Type B pancreatic cell (in vitro differentiated cells): ENCODE measurements at regions not wholly inside any gene's neighbourhood (a gene's known extent, or its start where the extent isn't known, plus 50 kb on each side); places are given as distances from the start of the nearest gene placed in this dataset.

ENCODE experiments used
- DNase-seq: peaks from one replicate; pipeline ENCODE4 v3.0.0; 2021; ENCODE audit warnings: mixed read lengths; ENCODE audit not compliant: unreplicated experiment; ENCODE audit errors: extremely low spot score
- H3K27ac Mint-ChIP-seq: 2 replicates; pipeline ENCODE4 v1.8.0; 2021; ENCODE audit warnings: mild to moderate bottlenecking, mixed read lengths
- H3K27me3 Mint-ChIP-seq: 2 replicates; pipeline ENCODE4 v1.8.0; 2021; ENCODE audit warnings: mixed read lengths
- H3K36me3 Mint-ChIP-seq: 2 replicates; pipeline ENCODE4 v1.8.0; 2021; ENCODE audit warnings: mixed read lengths
- H3K4me1 Mint-ChIP-seq: one replicate; pipeline ENCODE4 v1.8.0; 2021; ENCODE audit warnings: mixed read lengths; ENCODE audit not compliant: unreplicated experiment
- H3K4me3 Mint-ChIP-seq: 2 replicates; pipeline ENCODE4 v1.8.0; 2021; ENCODE audit warnings: mild to moderate bottlenecking, mixed read lengths
- H3K9me3 Mint-ChIP-seq: 2 replicates; pipeline ENCODE4 v1.8.0; 2021; ENCODE audit warnings: mixed read lengths
- TF ChIP-seq, protein P1 (sequence below): fragments of 200-600 bp; sonication (generic); conservative IDR thresholded peaks from 2 replicates; pipeline ENCODE4 v1.5.0; 2021; ENCODE audit warnings: antibody characterized with exemption, mild to moderate bottlenecking

- Mint-ChIP-seq H3K4me1 (no peaks in the 10 kb centered on the region), H3K36me3 (no peaks in the 10 kb centered on the region), H3K4me3 (no peak overlapping the region), H3K27ac (no peak overlapping the region), H3K27me3 (peaks cover 24% of the 10 kb centered on the region), H3K9me3 (no peaks in the 10 kb centered on the region)
- TF ChIP-seq, protein P1, sequence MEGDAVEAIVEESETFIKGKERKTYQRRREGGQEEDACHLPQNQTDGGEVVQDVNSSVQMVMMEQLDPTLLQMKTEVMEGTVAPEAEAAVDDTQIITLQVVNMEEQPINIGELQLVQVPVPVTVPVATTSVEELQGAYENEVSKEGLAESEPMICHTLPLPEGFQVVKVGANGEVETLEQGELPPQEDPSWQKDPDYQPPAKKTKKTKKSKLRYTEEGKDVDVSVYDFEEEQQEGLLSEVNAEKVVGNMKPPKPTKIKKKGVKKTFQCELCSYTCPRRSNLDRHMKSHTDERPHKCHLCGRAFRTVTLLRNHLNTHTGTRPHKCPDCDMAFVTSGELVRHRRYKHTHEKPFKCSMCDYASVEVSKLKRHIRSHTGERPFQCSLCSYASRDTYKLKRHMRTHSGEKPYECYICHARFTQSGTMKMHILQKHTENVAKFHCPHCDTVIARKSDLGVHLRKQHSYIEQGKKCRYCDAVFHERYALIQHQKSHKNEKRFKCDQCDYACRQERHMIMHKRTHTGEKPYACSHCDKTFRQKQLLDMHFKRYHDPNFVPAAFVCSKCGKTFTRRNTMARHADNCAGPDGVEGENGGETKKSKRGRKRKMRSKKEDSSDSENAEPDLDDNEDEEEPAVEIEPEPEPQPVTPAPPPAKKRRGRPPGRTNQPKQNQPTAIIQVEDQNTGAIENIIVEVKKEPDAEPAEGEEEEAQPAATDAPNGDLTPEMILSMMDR: no peak
- no peak for DNase-seq
Measured at GRCh38 chr10:14456218-14456869, 125.6 kb upstream of the FRMD4A start.

GRCh38 chr10:14454629-14455028, 123.9 kb upstream of the FRMD4A start:
- H3K36me3 Mint-ChIP-seq: no peaks in the 10 kb centered on the region
- no peaks in the 10 kb centered on the region for H3K9me3 Mint-ChIP-seq
- TF ChIP-seq, protein P1: no peak
- H3K4me1 Mint-ChIP-seq: no peaks in the 10 kb centered on the region
- no peak for DNase-seq
- H3K27me3 Mint-ChIP-seq: peaks cover 21% of the 10 kb centered on the region
- H3K4me3 Mint-ChIP-seq: no peak overlapping the region
- H3K27ac Mint-ChIP-seq: no peak overlapping the region

GRCh38 chr10:14454206-14454605, 123.5 kb upstream of the FRMD4A start:
- Mint-ChIP-seq H3K27ac (no peak overlapping the region), H3K27me3 (peaks cover 21% of the 10 kb centered on the region), H3K36me3 (no peaks in the 10 kb centered on the region), H3K4me3 (no peak overlapping the region), H3K9me3 (no peaks in the 10 kb centered on the region), H3K4me1 (no peaks in the 10 kb centered on the region)
- no peak for DNase-seq
- TF ChIP-seq, protein P1: no peak

DNA sequence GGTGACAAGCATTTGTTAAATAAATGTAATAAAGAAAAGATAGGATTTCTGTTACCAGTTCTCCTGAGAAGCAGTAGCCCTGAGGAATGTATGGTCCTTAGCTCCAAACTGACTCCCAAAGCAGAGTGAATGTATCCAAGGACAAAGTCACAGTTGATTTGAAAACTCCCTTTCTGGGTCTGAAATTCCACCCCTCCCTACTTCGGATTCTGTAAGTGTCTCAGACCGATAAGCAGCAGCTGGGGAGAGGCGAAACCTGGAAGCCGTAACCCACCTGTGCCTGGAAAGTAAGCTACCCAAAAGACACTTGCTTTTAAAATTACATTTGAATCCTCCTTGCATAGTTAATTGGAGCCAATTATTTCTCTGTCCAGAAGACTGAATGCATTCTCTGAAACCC, 122.9 kb upstream of the FRMD4A start:
- TF ChIP-seq, protein P1: no peak
- Mint-ChIP-seq H3K36me3 (no peaks in the 10 kb centered on the region), H3K4me1 (no peaks in the 10 kb centered on the region), H3K9me3 (no peaks in the 10 kb centered on the region), H3K4me3 (no peak overlapping the region), H3K27ac (no peak overlapping the region), H3K27me3 (peaks cover 21% of the 10 kb centered on the region)
- DNase-seq: no peak

DNA sequence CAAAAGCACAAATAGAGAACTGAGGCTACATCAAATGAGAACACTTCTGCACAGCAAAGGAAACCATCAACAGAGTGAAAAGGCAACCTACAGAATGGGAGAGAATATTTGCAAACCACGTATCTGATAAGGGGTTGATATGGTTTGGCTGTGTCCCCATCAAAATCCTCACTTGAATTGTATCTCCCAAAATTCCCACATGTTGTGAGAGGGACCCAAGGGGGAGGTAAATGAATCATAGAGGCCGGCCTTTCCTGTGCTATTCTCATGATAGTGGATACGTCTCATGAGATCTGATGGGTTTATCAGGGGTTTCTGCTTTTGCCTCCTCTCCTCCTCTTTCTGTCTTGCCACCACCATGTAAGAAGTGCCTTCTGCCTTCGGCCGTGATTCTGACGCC, 120.6 kb upstream of the FRMD4A start:
- TF ChIP-seq, protein P1: no peak
- Mint-ChIP-seq H3K36me3 (no peaks in the 10 kb centered on the region), H3K27ac (no peak overlapping the region), H3K9me3 (no peaks in the 10 kb centered on the region), H3K4me1 (no peaks in the 10 kb centered on the region), H3K27me3 (peaks cover 4% of the 10 kb centered on the region), H3K4me3 (no peak overlapping the region)
- no peak for DNase-seq
